GM10248 (cell line): ENCODE measurements at regions not wholly inside any gene's neighbourhood (a gene's known extent, or its start where the extent isn't known, plus 50 kb on each side); places are given as distances from the start of the nearest gene placed in this dataset.
"Not testable (repeated sequence)": the region's sequence is repeated elsewhere in the genome, so short reads cannot be mapped to it uniquely, and the experiment has no call there.

ENCODE experiments used
- CTCF ChIA-PET: fragments of 300-600 bp; sonication (Branson Sonifier 250); formaldehyde crosslinking; extraction: SDS; loops from one replicate; lab custom pipeline; 2021; ENCODE audit warnings: antibody characterized with exemption; lab: Yijun Ruan, JAX
- POLR2A ChIA-PET: fragments of 350-650 bp; sonication (Branson Sonifier 250); formaldehyde crosslinking; extraction: SDS; loops from one replicate; lab custom pipeline; 2020; ENCODE audit warnings: antibody characterized with exemption; lab: Yijun Ruan, JAX
- DNase-seq: peaks from one replicate; pipeline ENCODE4 v3.0.0; 2012; ENCODE audit errors: extremely low spot score
- CTCF ChIP-seq: IDR thresholded peaks from 2 replicates; pipeline ENCODE4 v1.5.1; 2012; ENCODE audit warnings: mild to moderate bottlenecking, low read depth; ENCODE audit errors: extremely low read depth, missing control alignments, control extremely low read depth

GRCh38 chr6:81881660-81882059 lies 129.2 kb upstream of the TENT5A start:
- POLR2A ChIA-PET: no interaction called here
- CTCF ChIA-PET: no interaction called here
- no peak for TF ChIP-seq CTCF

GRCh38 chr6:81878479-81878878 lies 126.0 kb upstream of the TENT5A start:
- TF ChIP-seq CTCF: no peak
- no peak for DNase-seq
- ChIA-PET CTCF (no interaction called here), POLR2A (no interaction called here)

More at GRCh38 chr6:81881660-81882059, 129.2 kb upstream of the TENT5A start:
- no peak for DNase-seq

GRCh38 chr6:81876971-81877370 lies 124.5 kb upstream of the TENT5A start:
- no peak for TF ChIP-seq CTCF
- CTCF ChIA-PET: no interaction called here
- no peak for DNase-seq
- POLR2A ChIA-PET: no interaction called here

- no peak for TF ChIP-seq CTCF
- POLR2A ChIA-PET: no interaction called here
- CTCF ChIA-PET: interaction anchor here (1.5 kb wide), 1 partner anchor 18 kb away, joined by 4 read pairs; no protein-coding TSS in a partner anchor
- DNase-seq: no peak
These were observed 123.4 kb upstream of the TENT5A start for GRCh38 chr6:81875782-81876293.

GRCh38 chr6:81869749-81870508 lies 117.4 kb upstream of the TENT5A start:
- POLR2A ChIA-PET, DNase-seq, CTCF ChIA-PET: not testable (repeated sequence)

- ChIA-PET POLR2A (no interaction called here), CTCF (interaction anchor here (1.1 kb wide), 1 partner anchor 175 kb away, joined by 3 read pairs; no protein-coding TSS in a partner anchor)
- TF ChIP-seq CTCF: no peak
- no peak for DNase-seq
These were observed 113.2 kb upstream of the TENT5A start for GRCh38 chr6:81865712-81866111.

GRCh38 chr6:81864124-81864523 lies 111.6 kb upstream of the TENT5A start:
- DNase-seq: no peak
- POLR2A ChIA-PET: no interaction called here
- CTCF ChIA-PET: interaction anchor here (0.8 kb wide), 1 partner anchor 9 kb away, joined by 3 read pairs; no protein-coding TSS in a partner anchor

More at GRCh38 chr6:81864124-81864523, 111.6 kb upstream of the TENT5A start:
- no peak for TF ChIP-seq CTCF
